DMS79 treated with DMSO at 0.1 percent for 48 hours (cell line): ENCODE measurements at regions not wholly inside any gene's neighbourhood (a gene's known extent, or its start where the extent isn't known, plus 50 kb on each side); places are given as distances from the start of the nearest gene placed in this dataset.

Source experiments
- DNase-seq: peaks from one replicate; lab custom pipeline; 2025; lab: John Stamatoyannopoulos, UW

DNA sequence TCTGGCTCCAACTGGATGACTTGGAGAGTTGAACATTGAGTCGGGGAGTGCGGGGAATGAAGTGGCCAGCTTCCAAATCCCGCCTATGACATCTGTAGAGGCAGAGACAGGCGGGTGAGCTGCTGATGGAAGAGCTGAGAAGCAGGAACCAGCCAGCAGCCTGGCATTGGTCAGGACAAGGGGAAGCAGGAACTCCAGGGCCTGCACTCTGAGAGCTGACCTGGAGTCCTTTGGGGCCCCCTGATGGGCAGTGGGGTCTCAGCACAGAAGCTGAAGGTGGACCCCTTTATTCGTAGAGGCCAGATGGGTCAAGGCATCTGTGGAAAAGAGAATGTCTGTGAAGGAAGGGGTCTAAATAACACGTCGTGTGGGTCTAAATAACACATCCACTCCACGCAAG is 57.0 kb downstream of the SEC61G start:
- DNase-seq: no peak

DNA sequence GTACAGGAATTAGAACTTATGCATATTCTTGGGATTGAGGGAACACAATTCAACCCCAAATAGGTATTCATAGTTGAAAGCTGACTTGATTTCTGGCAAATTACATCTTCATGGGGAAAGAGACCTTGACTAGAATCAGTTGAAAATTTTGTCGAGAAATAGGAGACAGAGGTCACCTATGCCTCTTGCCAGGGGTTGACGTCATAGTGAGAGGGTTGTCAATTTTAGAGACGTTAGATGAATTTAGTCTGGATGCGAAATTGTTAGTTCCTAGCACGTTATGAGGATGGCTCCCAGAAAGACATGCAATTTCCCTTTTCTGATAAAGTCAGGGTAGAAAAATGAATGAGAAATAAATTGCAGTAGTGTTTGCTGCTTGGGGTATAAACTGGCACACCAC is 59.3 kb downstream of the SEC61G start:
- no peak for DNase-seq

DNA sequence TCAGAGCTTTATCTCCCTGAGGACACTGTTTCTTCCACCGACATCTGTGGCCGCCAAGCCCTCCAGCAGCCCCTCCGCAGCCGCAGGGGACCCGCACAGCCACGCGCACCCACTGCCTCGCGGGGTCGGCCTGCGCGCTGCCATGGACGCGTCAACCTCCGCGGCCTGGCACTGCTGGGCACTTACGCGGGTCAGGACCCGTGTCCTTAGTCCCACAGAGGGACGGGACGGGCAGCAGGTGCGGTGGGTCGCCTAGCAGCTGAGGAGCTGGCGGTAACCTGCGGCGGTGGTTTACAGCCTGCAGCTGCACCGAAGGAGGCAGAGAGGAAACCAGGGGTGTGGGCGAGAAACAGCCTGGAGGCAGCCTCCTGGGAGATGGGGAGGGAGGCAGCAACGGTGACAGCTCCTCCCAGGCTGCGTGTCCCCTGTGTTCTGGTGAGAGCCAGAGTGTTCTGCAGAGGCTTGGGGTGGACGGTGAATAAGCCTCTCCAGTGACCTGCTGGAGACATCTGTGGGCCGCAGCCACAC is 61.3 kb downstream of the SEC61G start:
- no peak for DNase-seq

DNA sequence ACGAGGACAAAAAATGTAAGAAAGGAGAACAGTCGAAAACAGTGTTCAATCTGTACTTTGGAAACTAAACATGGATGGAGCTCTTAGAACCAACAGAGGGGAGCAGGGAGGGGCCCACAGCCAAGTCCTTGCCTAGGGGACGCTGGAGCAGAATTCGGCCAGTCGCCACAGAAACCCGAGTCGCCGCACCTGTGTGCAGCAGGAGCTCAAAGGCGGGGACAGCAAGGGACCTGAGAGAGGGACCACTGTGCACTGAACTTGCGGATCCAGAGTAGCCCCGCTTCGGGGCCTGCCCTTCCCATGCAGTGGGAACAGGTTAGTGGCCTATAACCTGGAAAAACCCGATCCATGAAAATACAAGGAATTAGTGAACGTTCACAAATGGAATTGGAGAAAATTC is 68.1 kb downstream of the SEC61G start:
- no peak for DNase-seq

DNA sequence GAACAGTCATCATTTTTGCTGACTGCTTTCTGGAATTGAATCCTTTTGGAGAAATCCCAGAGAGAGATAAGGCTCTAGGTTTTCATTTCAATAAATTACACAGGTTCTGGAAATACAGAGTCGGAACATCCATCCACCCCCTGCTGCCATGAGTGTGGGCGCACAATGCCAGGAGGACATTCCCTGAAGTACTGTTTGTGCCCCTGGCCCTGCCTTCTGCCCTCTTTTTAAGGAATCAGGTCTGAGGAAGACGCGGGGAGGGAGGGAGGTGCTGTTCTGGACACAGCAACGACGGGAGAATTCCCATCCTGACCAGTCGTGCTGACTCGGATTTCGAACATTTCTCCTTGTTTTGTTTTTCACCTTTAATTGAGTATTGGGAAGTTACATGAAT is 69.0 kb downstream of the SEC61G start:
- DNase-seq: no peak

DNA sequence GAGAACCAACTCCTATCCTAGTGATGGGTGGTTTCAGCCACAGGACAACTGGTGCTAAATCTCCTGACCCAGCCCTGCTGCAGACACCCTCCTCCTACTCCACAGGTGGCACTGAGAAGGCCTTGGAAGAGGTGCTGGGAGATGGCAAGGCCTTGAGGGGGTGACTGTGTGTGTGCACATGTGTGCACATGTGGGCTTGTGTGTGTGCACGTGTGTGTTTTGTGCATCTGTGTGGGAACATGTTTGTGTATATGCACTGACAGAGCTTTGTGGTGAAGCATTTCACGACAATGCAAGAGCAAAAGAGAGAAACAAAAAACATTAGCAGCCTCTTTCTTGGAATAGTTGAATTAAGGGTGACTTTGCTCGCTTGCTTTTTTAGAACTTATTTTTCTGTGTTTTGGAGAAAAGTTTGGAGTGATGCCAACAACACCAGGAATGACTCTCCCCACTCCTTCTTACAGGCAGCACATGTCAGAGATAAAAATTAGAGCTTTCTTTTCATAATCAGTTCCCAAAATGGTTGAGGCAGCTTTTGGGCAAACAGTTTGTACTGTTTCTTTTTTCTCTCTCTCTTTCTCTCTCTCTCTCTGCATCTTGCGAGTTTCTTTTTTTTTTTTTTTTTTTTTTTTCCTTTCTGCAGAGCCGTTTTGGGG is 69.5 kb downstream of the SEC61G start:
- no peak for DNase-seq

DNA sequence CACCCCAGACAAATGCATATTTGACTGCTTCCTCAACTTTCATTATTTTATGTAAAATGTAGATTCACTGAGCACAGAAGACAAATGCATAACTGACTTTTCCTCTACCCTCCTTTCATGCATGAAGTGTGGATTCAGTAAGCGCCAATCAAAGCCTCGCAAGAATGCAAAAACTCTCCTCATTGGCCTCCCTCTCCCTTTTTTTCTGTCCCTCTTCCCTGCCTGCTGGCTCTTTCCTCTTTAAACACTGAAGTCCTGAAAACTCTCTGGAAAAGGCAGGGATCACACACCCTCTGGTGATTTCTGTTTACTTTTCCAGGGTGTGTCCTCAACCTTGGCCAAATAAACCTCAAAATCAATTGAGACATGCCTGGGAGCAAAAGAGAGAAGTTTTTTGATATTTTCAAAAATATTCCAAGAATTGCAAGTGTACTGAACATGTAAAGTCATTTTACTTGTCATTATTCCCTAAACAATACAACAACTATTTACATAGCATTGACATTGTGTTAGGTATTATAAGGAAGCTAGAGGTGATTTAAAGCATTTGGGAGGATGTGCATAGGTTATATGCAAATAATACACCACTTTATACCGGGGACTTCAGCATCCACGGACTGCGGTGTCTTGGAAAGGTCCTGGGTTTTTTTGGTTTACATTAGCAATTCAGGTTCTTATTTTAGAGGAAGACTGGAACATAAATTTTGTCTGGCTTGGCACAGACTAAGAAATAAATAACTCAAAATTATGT is 71.4 kb downstream of the SEC61G start:
- DNase-seq: no peak

DNA sequence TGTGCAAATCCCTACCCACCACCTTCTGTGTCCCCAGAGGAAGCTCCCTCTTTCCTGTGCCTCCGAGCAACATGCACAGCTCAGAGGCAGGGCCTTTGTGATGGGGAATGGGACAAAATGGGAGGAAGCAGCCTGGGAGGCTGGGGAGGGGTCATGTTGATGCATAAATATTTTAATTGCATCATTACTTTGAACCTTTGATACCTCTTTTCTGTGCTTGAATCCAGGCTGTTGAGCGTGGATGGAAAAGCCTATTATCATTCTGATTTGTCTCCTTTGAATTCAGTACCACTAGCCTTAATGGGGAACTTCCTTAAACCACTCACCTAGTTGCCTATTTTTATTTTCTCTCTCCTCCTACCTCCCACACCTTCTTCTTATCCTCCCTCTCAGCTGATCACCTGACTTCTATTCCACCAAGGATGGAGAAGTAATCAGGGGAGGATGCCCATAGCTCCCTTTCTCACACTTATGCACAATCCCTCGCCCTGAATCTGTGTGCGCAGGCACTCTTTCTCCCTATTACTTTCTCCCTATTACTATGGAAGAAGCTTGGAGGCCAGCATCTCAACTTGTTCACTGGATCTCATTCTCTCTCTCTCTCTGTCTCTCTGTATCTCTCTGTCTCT is 78.5 kb downstream of the SEC61G start:
- no peak for DNase-seq

DNA sequence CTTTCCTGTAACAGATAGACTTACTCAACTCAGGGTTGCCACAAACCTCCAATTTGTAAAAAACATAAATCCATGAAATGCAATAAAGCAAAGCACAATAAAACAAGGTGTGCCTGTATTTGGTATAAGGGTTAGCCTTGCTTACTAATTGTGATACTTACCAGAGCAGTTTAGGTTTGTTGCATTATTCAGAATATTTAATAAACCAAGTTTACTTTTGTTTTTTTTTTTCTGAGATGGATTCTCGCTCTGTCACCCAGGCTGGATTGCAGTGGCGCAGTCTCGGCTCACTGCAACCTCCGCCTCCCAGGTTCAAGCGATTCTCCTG is 79.6 kb downstream of the SEC61G start:
- no peak for DNase-seq

DNA sequence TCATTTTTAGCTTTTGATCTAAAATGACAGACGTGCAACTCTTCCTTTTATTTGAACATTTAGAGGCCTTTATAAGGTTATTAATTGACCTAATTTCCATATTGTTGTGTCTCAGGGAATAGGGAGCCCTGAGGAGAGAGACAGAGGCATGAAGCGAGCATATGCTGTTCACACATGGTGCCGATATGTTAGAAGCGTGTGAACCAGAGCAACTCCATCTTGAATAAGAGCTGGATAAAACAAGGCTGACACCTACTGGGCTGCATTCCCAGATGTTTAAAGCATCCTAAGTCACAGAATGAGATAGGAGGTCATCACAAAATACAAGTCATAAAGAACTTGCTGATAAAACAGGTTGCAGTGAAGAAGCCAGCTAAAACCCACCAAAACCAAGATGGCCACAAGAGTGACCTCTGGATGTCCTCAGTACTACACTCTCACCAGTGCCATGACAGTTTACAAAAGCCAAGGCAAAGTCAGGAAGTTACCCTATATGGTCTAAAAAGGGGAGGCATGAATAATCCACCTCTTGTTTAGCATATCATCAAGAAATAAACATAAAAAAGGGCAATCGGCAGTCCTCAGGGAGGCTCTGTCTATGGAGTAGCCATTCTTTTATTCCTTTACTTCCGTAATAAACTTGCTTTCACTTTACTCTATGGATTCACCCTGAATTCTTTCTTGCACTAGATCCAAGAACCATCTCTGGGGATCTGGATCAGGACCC is 80.1 kb downstream of the SEC61G start:
- DNase-seq: no peak

DNA sequence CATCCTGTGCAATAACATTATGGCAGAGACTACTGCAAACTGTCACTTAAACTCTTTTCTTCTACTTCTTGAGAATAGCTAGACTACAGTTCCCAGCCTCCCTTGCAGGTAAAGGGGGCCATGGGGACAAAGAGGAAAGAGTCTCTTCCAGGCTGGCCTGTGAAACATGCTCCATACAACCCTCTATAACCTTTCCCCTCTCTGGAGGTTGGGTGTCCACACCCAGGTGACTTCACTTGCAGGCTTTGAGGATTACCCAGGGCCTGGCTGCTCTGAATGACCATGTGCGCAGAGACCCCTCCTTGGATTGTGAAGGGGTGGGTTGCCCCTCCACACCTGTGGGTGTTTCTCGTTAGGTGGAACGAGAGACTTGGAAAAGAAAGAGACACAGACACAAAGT is 84.1 kb downstream of the SEC61G start:
- no peak for DNase-seq

DNA sequence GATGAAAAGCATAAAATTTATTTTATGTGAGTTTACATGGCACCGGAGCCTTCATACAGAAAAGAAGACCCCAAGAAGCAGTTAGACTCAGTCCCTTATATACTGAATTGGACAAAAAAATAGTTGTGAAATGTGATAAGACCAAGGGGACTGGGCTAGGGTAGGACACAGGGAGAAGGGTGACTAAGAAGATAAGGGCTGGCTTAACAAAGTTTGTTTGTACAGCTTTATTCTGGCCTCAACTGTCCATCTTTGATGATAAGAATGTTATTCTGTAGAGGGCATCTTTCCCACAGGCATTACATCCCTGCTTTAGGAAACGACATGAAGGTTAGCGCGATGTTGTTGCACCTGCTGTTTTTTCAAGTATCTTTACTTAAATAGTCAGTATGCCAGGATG is 86.5 kb downstream of the SEC61G start:
- no peak for DNase-seq

DNA sequence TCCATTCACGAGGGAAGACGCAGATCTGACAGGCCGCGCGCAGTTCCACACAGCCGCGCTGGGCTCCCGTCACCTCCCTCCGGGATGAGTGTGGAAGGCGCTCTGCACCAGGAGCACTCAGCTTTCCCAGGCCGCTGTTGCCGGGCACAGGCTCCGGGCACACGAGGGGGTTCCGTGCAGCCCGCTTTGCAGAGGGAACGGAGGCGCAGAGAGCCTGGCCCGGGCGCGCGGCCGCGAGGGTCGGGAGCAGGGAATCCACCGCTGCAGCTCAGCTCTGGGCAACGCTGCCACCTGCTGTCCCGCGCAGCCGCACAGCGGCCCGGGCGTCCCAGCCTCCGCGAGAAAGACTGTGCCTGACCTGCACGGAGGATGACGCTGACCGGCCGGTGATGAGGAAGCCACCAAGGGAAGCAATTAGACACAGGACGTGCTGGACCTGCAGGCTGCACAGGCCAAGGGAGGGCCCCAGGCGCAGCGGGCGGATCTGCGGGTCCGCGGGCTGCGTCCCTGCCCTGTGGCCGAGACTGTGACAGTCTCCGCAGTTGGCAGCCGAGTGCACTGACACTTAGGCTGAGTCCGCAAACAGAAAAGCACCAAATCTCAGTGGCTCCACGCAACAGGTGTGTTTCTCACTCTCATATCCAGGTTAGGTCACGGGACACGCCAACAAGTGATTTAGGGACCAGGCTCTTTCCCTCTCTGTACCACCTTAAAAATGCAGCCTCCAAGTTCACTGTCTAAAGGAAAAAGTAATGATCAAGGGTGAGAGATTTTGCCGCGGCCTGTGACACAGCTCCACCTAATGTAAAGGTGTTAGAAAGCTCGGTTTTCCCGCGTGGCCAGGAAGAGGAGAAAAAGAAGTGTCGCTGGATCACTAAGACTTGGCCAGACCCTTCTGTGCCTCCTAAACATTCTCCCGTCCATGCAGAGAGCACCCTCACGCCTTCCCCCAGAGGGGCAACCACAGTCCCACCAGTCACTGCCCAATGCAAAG is 94.5 kb downstream of the SEC61G start:
- peak; percentile 71 for DNase-seq

DNA sequence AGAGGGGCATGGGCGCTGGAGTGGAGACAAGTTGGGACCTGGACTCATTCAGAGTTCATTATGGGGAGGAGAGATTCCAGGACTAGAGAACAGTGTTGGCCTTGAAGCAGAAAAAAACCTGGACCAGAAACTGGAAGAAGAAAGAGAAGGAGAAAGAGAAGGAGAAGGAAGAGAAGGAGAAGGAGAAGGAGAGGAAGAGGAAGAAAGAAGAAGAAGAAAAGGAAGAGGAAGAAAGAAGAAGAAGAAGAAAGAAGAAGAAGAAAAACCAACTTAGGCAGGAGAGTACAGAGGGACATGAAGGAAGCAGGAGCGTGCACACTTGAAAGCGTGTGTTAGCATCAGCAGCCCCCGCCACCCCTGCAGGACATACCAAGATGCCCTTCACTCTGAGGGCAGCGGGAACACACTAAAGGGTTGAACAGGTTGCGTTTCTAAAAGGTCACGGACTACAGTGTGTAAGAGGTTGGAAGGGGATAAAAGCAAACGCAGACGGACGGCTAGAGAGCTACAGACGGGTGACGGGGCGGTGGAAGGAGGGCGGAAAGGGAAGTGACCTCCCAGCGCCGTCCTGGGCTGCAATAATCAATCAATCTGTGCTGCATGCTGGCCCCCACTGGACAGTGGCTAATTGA is 95.3 kb downstream of the SEC61G start:
- peak; percentile 52 for DNase-seq

DNA sequence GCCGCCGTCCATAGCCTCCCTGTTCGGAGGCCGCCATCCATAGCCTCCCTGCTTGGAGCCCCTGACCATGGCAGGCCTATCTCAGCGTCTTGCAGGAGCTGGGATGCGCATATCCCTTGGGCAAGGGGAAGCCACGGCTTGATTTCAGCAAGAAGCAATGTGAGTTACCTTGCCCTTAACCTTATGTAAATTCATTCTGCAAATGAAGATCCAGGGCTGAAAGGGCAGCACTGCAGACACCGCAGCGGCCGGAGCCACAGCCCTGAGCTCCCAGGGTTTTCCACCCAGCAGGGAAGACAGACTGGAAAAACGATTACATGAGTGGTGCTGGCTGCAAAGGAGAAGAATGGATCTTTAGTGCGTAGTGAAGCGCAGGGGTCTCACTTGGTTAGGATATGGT is 95.8 kb downstream of the SEC61G start:
- no peak for DNase-seq

DNA sequence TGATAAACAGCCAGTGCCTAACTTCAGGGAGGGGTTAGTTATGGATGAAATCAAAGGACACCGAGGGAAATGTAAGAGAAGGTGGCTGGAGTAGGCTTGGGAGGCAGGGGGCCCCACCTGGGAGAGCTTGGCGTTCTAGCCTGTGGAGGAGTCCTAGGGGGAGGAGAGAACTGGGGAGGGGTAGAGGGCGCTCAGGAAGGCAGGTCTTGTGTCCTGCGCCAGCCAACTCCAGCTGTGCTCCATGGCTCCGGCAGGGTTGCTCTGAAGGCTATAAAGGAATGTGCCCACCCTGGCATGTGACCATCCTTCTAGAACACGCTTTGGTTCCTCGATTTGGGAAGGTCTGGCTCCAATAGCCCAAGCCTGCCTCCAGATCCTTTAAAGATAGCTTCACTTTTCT is 96.3 kb downstream of the SEC61G start:
- no peak for DNase-seq

DNA sequence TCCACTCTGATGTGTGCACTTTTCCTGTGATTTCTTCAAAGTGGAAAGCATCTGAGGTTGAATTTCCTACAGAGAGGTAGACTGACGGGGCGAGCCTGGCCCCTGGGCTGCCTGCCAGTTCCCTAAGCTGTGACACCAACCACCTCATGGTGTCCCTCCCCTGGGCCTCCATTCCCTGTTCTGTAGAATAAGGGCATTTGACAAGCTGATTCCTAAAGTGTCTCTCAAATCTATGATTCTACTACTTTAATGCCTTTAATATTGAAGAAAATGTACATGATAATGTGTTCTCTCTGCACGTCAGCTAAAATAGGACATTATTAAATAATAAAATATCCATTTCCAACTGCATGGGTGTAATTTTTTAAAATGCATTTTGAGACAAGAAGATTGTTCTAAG is 105.1 kb downstream of the SEC61G start:
- no peak for DNase-seq

DNA sequence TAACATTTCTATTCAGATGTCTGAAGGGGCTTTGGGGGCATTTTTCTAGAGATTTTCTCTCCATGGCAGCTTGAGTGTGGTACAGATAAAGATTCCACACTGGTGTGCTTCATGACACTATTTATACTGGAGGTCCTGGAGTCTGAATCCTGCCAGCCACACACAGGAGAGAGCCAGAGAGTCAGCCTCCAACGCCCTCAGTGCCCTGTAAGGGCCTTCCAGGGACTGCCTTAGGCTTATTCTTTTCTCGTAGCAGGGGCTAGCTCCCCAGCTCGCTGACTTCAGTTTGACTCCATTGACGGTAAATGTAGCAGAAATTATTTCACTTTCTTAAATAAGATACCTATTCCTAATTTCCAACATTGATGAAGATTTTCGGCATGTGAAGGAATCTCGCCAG is 100.9 kb downstream of the VSTM2A start:
- no peak for DNase-seq

DNA sequence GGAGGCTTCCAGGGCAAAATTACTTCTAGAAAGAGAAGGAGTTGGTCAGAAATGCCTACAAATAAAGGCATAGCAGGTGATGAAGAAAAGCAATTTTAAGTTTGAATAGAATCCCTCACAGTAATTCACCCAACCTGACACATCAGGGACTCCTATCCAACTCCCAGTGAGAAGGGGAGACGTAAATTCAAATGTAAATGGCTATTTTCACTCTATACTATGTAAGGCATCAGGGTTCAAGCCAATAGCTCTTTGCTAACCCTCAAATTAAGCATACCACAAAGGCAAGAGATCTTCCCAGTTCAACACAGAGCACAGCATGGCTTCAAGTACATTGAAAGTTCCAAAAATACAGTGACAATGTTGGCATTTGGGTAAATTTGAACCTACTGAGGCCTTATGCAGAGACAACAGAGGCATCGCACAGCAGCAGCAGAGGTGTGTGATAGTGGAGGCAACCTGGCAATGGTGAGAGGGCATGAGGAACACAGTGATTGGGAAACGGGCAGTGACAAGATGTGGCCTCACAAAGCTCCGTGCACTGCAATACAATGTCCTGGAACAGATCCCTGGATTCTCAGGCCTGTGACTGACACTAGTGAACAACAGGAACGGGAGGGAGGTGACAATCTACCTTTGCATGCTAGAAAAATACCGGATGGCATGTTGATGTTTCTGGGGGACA is 95.7 kb downstream of the VSTM2A start:
- no peak for DNase-seq

DNA sequence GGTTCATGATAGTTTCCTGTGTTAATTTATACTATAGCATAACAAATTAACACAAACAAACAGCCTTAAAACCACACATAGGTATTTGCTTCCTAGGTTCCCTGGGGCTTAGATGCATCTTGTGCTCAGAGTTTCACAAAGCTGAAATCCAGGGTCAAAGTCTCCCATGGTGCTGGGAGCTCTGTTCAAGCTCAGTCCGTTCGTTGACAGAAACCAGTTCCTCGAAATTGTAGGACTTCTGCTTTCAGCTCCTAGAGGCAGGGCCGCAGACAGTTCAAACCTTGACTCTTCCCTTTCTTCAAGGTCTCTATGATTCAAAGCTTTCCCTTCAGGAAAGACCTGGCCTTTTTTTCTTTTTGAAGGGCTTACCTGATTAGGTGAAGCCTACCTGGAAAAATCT is 90.5 kb downstream of the VSTM2A start:
- no peak for DNase-seq
